Psoas muscle (tissue), 7 donors: ENCODE measurements at regions not wholly inside any gene's neighbourhood (a gene's known extent, or its start where the extent isn't known, plus 50 kb on each side); places are given as distances from the start of the nearest gene placed in this dataset.

Experiments used
- ATAC-seq, 4 donors: fragments of 200-7000 bp; cut with Tn5 transposase; one replicate each; pipeline ENCODE4 v1.9.1; 2020; ENCODE audit warnings: moderate library complexity in 3 of 4, mild to moderate bottlenecking in 2 of 4
- DNase-seq, 2 donors: peaks; one replicate each; pipeline ENCODE4 v3.0.0-alpha.2; 2020
- H3K27ac ChIP-seq: fragments of 200-600 bp; one replicate; pipeline ENCODE4 v1.8.0; 2022
- H3K27me3 ChIP-seq, 3 donors: fragments of 200-600 bp in 1 of 3; one replicate each; pipeline versions ENCODE4 v1.6.1 to v1.8.0; 2013 to 2022; ENCODE audit warnings: low read length in 2 of 3, mild to moderate bottlenecking in 2 of 3, moderate library complexity in 1 of 3; ENCODE audit not compliant: insufficient read depth in 3 of 3
- H3K36me3 ChIP-seq, 2 donors: fragments of 200-600 bp in 1 of 2; one replicate each; pipeline versions ENCODE4 v1.6.1 to v1.8.0; 2013 to 2022; ENCODE audit warnings: low read depth in 1 of 2, mild to moderate bottlenecking in 1 of 2, moderate library complexity in 1 of 2; ENCODE audit not compliant: insufficient read depth in 1 of 2
- H3K4me1 ChIP-seq: fragments of 200-600 bp; one replicate; pipeline ENCODE4 v1.8.0; 2022
- H3K4me3 ChIP-seq: fragments of 200-600 bp; one replicate; pipeline ENCODE4 v1.8.0; 2022; ENCODE audit warnings: mild to moderate bottlenecking
- H3K9me3 ChIP-seq: fragments of 200-600 bp; one replicate; pipeline ENCODE4 v1.8.0; 2022
- CTCF ChIP-seq: fragments of 200-600 bp; IDR thresholded peaks from one replicate; pipeline ENCODE4 v1.8.0; 2022; ENCODE audit warnings: antibody characterized with exemption
- WGBS, 3 donors: extraction: QIAGEN DNeasy Blood & Tissue Kit; methylation state at CpG; one replicate each; pipeline versions ENCODE4 v1.1.6 to v1.1.7; 2013; 5-methylcytosine and 5-hydroxymethylcytosine counted together
- intact Hi-C, 2 donors: fragments of 100-400 bp; cut with DNase I; formaldehyde crosslinking; loops; one replicate each; pipeline versions ENCODE4 v1.11.0 to v1.14.2; 2022
- donor health status: healthy with polysubstance abuse.
- donor health status: DM: no; HTN: no; CAD: no; lungs with moderate emphysema.
- donor health status: Bipolar disorder and iron deficiency.
- donor health status: healthy.
- donor health status: DM: yes; HTN: yes; CAD: no.
- donor health status: DM: no; HTN: no; CAD: no.
- donor health status: DM: yes; HTN: yes; CAD: no.

GRCh38 chr12:87795555-87795954 lies 233.6 kb downstream of the C12orf50 start:
- ATAC-seq = no peak
- no peaks in the 10 kb centered on the region for H3K4me1 ChIP-seq
- H3K27me3 ChIP-seq = no peaks in the 10 kb centered on the region
- no peaks in the 10 kb centered on the region for H3K9me3 ChIP-seq
- no peak for TF ChIP-seq CTCF
- no peaks in the 10 kb centered on the region for H3K36me3 ChIP-seq
- H3K27ac ChIP-seq = no peak overlapping the region
- intact Hi-C loops = no loop called here
- H3K4me3 ChIP-seq = no peak overlapping the region
- 22 to 33% (median 25%) methylated on average over 2 of the region's 2 CpGs for WGBS, 3 donors
- no peak for DNase-seq

- Histone ChIP-seq H3K36me3 (no peaks in the 10 kb centered on the region), H3K9me3 (no peaks in the 10 kb centered on the region), H3K4me3 (no peak overlapping the region), H3K27me3 (no peaks in the 10 kb centered on the region), H3K27ac (no peak overlapping the region), H3K4me1 (no peaks in the 10 kb centered on the region)
- ATAC-seq (no peak), DNase-seq (no peak)
- whole genome bisulfite sequencing, 3 donors = 23 to 44% (median 38%) methylated on average over 1 of the region's 1 CpG
- intact Hi-C loops = no loop called here
- TF ChIP-seq CTCF = no peak
These were observed 234.3 kb downstream of the C12orf50 start for GRCh38 chr12:87794854-87795253.

- TF ChIP-seq CTCF = no peak
- DNase-seq (no peak), ATAC-seq (no peak)
- no peaks in the 10 kb centered on the region for H3K9me3 ChIP-seq
- no peak overlapping the region for H3K27ac ChIP-seq
- intact Hi-C loops = no loop called here
- H3K4me3 ChIP-seq = no peak overlapping the region
- H3K4me1 ChIP-seq = no peaks in the 10 kb centered on the region
- no peaks in the 10 kb centered on the region for H3K27me3 ChIP-seq
- H3K36me3 ChIP-seq = no peaks in the 10 kb centered on the region
- 8 to 23% (median 17%) methylated on average over 2 of the region's 2 CpGs for WGBS, 3 donors
These were observed 236.1 kb downstream of the C12orf50 start for GRCh38 chr12:87793131-87793530.

- ATAC-seq (no peak), DNase-seq (no peak)
- Histone ChIP-seq H3K27ac (no peak overlapping the region), H3K9me3 (no peaks in the 10 kb centered on the region), H3K27me3 (no peaks in the 10 kb centered on the region), H3K36me3 (no peaks in the 10 kb centered on the region), H3K4me3 (no peak overlapping the region), H3K4me1 (no peaks in the 10 kb centered on the region)
- intact Hi-C loops = no loop called here
- WGBS, 3 donors = 93 to 94% (median 93%) methylated on average over 21 of the region's 21 CpGs
- no peak for TF ChIP-seq CTCF
These were observed 244.9 kb downstream of the C12orf50 start for GRCh38 chr12:87784350-87784749.

GRCh38 chr12:87783467-87783866 lies 245.7 kb downstream of the C12orf50 start:
- ATAC-seq = no peak
- no peaks in the 10 kb centered on the region for H3K36me3 ChIP-seq
- no peak for TF ChIP-seq CTCF
- H3K9me3 ChIP-seq = no peaks in the 10 kb centered on the region
- H3K27ac ChIP-seq = no peak overlapping the region
- intact Hi-C loops = no loop called here
- H3K4me3 ChIP-seq = no peak overlapping the region
- DNase-seq = no peak
- no peaks in the 10 kb centered on the region for H3K4me1 ChIP-seq
- 83 to 89% (median 86%) methylated on average over 8 of the region's 8 CpGs for WGBS, 3 donors
- H3K27me3 ChIP-seq = no peaks in the 10 kb centered on the region
